ENCODE measurements at regions not wholly inside any gene's neighbourhood (a gene's known extent, or its start where the extent isn't known, plus 50 kb on each side); places are given as distances from the start of the nearest gene placed in this dataset.

DNA sequence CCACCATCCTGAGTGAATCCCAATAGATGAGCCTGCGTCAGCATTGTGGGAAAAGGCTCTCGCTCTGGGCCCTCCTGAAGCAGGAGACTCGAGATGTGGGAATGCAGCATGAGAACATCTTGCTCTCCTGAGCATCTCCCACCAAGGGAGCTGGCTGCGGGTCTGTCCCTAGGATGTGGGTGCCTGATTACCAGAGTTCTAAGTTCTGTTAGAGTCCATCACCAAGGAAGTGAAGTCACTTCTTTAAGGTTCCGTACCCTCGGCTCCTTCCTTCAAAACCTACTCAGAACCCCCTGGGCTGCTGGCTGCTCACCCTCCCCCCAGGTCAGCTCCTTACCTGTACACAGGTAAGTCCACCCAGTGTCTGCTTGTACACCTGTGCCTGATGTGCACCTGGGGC is 100.5 kb upstream of the IGLL5 start:
- TF ChIP-seq, protein P1, sequence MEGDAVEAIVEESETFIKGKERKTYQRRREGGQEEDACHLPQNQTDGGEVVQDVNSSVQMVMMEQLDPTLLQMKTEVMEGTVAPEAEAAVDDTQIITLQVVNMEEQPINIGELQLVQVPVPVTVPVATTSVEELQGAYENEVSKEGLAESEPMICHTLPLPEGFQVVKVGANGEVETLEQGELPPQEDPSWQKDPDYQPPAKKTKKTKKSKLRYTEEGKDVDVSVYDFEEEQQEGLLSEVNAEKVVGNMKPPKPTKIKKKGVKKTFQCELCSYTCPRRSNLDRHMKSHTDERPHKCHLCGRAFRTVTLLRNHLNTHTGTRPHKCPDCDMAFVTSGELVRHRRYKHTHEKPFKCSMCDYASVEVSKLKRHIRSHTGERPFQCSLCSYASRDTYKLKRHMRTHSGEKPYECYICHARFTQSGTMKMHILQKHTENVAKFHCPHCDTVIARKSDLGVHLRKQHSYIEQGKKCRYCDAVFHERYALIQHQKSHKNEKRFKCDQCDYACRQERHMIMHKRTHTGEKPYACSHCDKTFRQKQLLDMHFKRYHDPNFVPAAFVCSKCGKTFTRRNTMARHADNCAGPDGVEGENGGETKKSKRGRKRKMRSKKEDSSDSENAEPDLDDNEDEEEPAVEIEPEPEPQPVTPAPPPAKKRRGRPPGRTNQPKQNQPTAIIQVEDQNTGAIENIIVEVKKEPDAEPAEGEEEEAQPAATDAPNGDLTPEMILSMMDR (IDR thresholded peaks at IDR 0.05) = no peak
- no peak for TF ChIP-seq POLR2A (IDR thresholded peaks at IDR 0.05)
- no peak for TF ChIP-seq POLR2AphosphoS5 (IDR thresholded peaks at IDR 0.05)
- TF ChIP-seq EP300 (IDR thresholded peaks at IDR 0.05) = no peak

Measured in sigmoid colon (tissue), 4 donors.